ENCODE measurements at regions not wholly inside any gene's neighbourhood (a gene's known extent, or its start where the extent isn't known, plus 50 kb on each side); places are given as distances from the start of the nearest gene placed in this dataset.

DNA sequence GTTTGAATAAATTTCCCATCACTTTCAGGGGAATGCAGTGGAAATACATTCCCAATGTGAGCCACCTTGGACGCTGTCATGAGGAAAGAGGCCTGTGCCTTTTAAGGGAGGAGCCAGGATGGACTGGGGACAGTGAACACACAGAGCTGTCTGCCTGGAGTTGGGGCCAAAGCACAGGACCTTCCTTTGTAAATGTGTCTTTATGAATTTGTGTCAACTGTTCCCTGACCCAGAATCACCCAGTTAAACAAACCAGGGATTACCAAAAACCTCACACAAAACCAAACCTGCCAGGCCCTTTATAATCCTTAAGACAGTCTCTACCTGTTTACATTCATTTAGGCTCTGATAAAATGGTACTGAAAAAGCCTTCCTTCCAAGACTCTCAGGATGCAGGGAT, 513.7 kb downstream of the MAFB start:
- Histone ChIP-seq H3K27ac (ENCODE audit: low read depth in 2 of 2, low read length in 2 of 2) (no peak overlapping the region), H3K36me3 (ENCODE audit: control insufficient read depth in 2 of 3, insufficient read depth in 3 of 3, low read length in 3 of 3) (no peaks in the 10 kb centered on the region), H3K27me3 (ENCODE audit: control insufficient read depth, insufficient read depth, low read length) (no peaks in the 10 kb centered on the region), H3K9ac (ENCODE audit: low read length in 3 of 3) (no peak overlapping the region), H3K9me3 (ENCODE audit: control insufficient read depth in 2 of 3, insufficient read depth in 1 of 3, low read length in 3 of 3) (no peaks in the 10 kb centered on the region), H3K4me1 (ENCODE audit: control insufficient read depth in 2 of 3, insufficient read depth in 2 of 3, low read depth in 1 of 3, low read length in 3 of 3) (no peaks in the 10 kb centered on the region), H3K4me3 (ENCODE audit: low read length in 3 of 3) (no peak overlapping the region)
- DNase-seq (no peak), FAIRE-seq (no peak)
- TF ChIP-seq, protein P1, sequence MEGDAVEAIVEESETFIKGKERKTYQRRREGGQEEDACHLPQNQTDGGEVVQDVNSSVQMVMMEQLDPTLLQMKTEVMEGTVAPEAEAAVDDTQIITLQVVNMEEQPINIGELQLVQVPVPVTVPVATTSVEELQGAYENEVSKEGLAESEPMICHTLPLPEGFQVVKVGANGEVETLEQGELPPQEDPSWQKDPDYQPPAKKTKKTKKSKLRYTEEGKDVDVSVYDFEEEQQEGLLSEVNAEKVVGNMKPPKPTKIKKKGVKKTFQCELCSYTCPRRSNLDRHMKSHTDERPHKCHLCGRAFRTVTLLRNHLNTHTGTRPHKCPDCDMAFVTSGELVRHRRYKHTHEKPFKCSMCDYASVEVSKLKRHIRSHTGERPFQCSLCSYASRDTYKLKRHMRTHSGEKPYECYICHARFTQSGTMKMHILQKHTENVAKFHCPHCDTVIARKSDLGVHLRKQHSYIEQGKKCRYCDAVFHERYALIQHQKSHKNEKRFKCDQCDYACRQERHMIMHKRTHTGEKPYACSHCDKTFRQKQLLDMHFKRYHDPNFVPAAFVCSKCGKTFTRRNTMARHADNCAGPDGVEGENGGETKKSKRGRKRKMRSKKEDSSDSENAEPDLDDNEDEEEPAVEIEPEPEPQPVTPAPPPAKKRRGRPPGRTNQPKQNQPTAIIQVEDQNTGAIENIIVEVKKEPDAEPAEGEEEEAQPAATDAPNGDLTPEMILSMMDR (IDR thresholded peaks at IDR 0.05; ENCODE audit: borderline replicate concordance, extremely low read depth, insufficient read depth), result no peak
- intact Hi-C loops (cut with DNase I), result no loop called here

DNA sequence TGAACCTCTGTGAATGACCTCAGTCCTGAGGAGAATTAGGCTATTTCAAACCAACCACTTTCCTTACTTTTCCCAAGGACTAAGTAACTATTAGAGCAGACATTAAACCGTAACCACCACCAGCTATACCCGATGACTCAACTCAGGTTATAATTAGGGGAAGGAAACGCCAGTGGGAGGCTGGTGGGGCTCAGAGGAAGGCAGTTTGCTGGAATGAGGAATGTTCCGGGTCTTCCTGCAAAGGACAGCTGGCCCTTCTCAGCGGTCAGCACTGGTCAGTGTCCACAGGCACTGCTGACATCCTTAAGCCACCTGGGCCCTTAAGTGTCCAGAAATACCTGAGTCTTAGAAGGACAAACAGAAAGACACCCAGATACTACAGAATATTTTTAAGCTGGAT, 515.2 kb downstream of the MAFB start:
- Histone ChIP-seq H3K4me3 (ENCODE audit: low read length in 3 of 3) (no peak overlapping the region), H3K36me3 (ENCODE audit: control insufficient read depth in 2 of 3, insufficient read depth in 3 of 3, low read length in 3 of 3) (no peaks in the 10 kb centered on the region), H3K9me3 (ENCODE audit: control insufficient read depth in 2 of 3, insufficient read depth in 1 of 3, low read length in 3 of 3) (no peaks in the 10 kb centered on the region), H3K9ac (ENCODE audit: low read length in 3 of 3) (no peak overlapping the region), H3K4me1 (ENCODE audit: control insufficient read depth in 2 of 3, insufficient read depth in 2 of 3, low read depth in 1 of 3, low read length in 3 of 3) (no peaks in the 10 kb centered on the region), H3K27ac (ENCODE audit: low read depth in 2 of 2, low read length in 2 of 2) (no peak overlapping the region), H3K27me3 (ENCODE audit: control insufficient read depth, insufficient read depth, low read length) (no peaks in the 10 kb centered on the region)
- DNase-seq (no peak), FAIRE-seq (no peak)
- intact Hi-C loops (cut with DNase I), result no loop called here
- TF ChIP-seq, protein P1 (IDR thresholded peaks at IDR 0.05; ENCODE audit: borderline replicate concordance, extremely low read depth, insufficient read depth), result no peak

DNA sequence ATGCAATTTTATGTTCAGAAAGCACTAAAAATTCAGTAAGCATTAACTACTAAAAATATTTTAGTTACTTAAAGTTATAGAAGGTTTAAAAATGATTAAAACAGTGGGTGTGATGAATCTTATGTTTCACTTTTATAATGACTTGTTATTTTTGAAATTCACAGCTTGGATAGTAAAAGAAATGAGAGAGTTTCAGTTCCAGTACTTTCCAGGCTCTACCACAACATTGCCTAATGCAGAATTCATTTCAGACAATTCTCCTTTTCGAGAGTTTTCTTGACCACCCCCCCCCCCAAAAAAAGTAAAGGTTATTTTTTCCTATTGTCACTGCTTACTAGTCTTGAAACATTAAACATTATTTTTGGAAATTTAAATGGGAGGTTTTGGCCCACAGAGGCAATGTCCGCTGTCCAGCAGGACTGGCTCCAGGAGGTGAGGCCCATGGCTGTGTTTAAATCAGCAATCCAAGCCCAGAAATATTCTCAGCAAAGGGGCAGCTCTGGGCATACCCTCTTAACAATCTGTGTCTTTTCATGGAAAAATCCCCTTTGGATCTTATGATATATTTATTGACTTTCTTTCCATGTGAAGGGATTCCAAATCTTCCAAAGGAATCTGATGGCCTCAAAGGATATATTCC, 519.9 kb downstream of the MAFB start:
- intact Hi-C loops (cut with DNase I), result no loop called here
- TF ChIP-seq, protein P1 (IDR thresholded peaks at IDR 0.05; ENCODE audit: borderline replicate concordance, extremely low read depth, insufficient read depth), result no peak
- no peaks in the 10 kb centered on the region for H3K9me3 ChIP-seq (ENCODE audit: control insufficient read depth in 2 of 3, insufficient read depth in 1 of 3, low read length in 3 of 3)
- no peak for FAIRE-seq
- no peak overlapping the region for H3K27ac ChIP-seq (ENCODE audit: low read depth in 2 of 2, low read length in 2 of 2)
- no peak overlapping the region for H3K9ac ChIP-seq (ENCODE audit: low read length in 3 of 3)
- no peaks in the 10 kb centered on the region for H3K36me3 ChIP-seq (ENCODE audit: control insufficient read depth in 2 of 3, insufficient read depth in 3 of 3, low read length in 3 of 3)
- no peaks in the 10 kb centered on the region for H3K4me1 ChIP-seq (ENCODE audit: control insufficient read depth in 2 of 3, insufficient read depth in 2 of 3, low read depth in 1 of 3, low read length in 3 of 3)
- H3K27me3 ChIP-seq (ENCODE audit: control insufficient read depth, insufficient read depth, low read length), result no peaks in the 10 kb centered on the region
- DNase-seq, result no peak
- no peak overlapping the region for H3K4me3 ChIP-seq (ENCODE audit: low read length in 3 of 3)

DNA sequence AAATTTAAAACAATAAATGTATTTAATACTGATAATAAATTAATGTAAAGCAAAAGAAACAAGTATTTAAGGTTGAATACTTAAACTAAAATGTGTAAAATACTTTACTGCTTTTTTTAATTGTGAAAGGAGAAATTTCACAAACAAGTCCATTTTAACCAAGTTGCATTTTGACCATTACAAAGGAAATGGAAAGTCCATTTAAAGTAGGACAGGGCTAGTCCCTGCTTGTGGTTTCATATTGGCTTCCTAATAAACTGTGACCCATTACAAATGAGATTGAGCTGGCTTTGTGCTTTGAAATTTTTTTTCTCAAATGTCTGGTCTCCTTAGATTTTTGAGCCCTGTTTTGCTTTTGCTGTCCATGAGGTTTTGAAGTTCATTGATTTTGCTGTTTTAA, 527.6 kb downstream of the MAFB start:
- Histone ChIP-seq H3K4me3 (ENCODE audit: low read length in 3 of 3) (no peak overlapping the region), H3K9ac (ENCODE audit: low read length in 3 of 3) (no peak overlapping the region), H3K4me1 (ENCODE audit: control insufficient read depth in 2 of 3, insufficient read depth in 2 of 3, low read depth in 1 of 3, low read length in 3 of 3) (no peaks in the 10 kb centered on the region), H3K27me3 (ENCODE audit: control insufficient read depth, insufficient read depth, low read length) (no peaks in the 10 kb centered on the region), H3K36me3 (ENCODE audit: control insufficient read depth in 2 of 3, insufficient read depth in 3 of 3, low read length in 3 of 3) (no peaks in the 10 kb centered on the region), H3K27ac (ENCODE audit: low read depth in 2 of 2, low read length in 2 of 2) (no peak overlapping the region), H3K9me3 (ENCODE audit: control insufficient read depth in 2 of 3, insufficient read depth in 1 of 3, low read length in 3 of 3) (no peaks in the 10 kb centered on the region)
- intact Hi-C loops (cut with DNase I), result no loop called here
- DNase-seq, result no peak
- FAIRE-seq, result no peak
- TF ChIP-seq, protein P1 (IDR thresholded peaks at IDR 0.05; ENCODE audit: borderline replicate concordance, extremely low read depth, insufficient read depth), result no peak

Data from kidney (tissue), 13 donors.